GM23338 (cell line): ENCODE measurements at regions not wholly inside any gene's neighbourhood (a gene's known extent, or its start where the extent isn't known, plus 50 kb on each side); places are given as distances from the start of the nearest gene placed in this dataset.

ENCODE experiments used
- ATAC-seq: fragments of 200-7000 bp; cut with Tn5 transposase; 3 replicates; pipeline ENCODE4 v1.9.1; 2020
- DNase-seq: peaks from one replicate; pipeline ENCODE4 v3.0.0-alpha.2; 2015; ENCODE audit warnings: low spot score
- H2AFZ ChIP-seq: fragments of 200-600 bp; sonication (generic); 2 replicates; pipeline ENCODE4 v1.8.0; 2016; ENCODE audit warnings: antibody characterized with exemption, mild to moderate bottlenecking, moderate library complexity
- H3F3A ChIP-seq: fragments of 200-600 bp; sonication (generic); replicated peaks from 2 replicates; pipeline ENCODE4 v1.8.0; 2017; ENCODE audit warnings: antibody characterized with exemption, mixed run types, low read depth
- H3K27ac ChIP-seq: fragments of 200-600 bp; sonication (generic); 2 replicates; pipeline ENCODE4 v1.6.1; 2016; ENCODE audit warnings: low read depth
- H3K27me3 ChIP-seq: fragments of 200-600 bp; sonication (generic); 2 replicates; pipeline ENCODE4 v1.8.0; 2016; ENCODE audit warnings: mild to moderate bottlenecking, mixed run types, moderate library complexity; ENCODE audit not compliant: insufficient read depth
- H3K36me3 ChIP-seq: fragments of 200-600 bp; sonication (generic); 2 replicates; pipeline ENCODE4 v1.8.0; 2016; ENCODE audit warnings: mild to moderate bottlenecking; ENCODE audit not compliant: insufficient read depth
- H3K4me1 ChIP-seq: fragments of 200-600 bp; sonication (generic); 2 replicates; pipeline ENCODE4 v1.8.0; 2016; ENCODE audit warnings: mild to moderate bottlenecking, moderate library complexity; ENCODE audit not compliant: insufficient read depth
- H3K4me2 ChIP-seq: fragments of 200-600 bp; sonication (generic); 2 replicates; pipeline ENCODE4 v1.7.1; 2017; ENCODE audit warnings: mixed run types
- H3K4me3 ChIP-seq: fragments of 200-600 bp; sonication (generic); 2 replicates; pipeline ENCODE4 v1.6.1; 2016; ENCODE audit warnings: mixed run types
- H3K79me2 ChIP-seq: fragments of 200-600 bp; sonication (generic); replicated peaks from 2 replicates; pipeline ENCODE4 v1.8.0; 2017; ENCODE audit warnings: mild to moderate bottlenecking; ENCODE audit not compliant: insufficient read depth
- H3K9me2 ChIP-seq: fragments of 200-600 bp; sonication (generic); 2 replicates; pipeline ENCODE4 v1.8.0; 2017; ENCODE audit not compliant: insufficient read depth
- H4K20me1 ChIP-seq: fragments of 200-600 bp; sonication (generic); replicated peaks from 2 replicates; pipeline ENCODE4 v1.8.0; 2017; ENCODE audit warnings: mild to moderate bottlenecking; ENCODE audit not compliant: insufficient read depth
- H3K27ac Mint-ChIP-seq: 2 replicates; pipeline ENCODE4 v1.8.0; 2020; ENCODE audit warnings: inconsistent platforms, mild to moderate bottlenecking, moderate library complexity, mixed read lengths
- H3K27me3 Mint-ChIP-seq: 3 replicates; pipeline ENCODE4 v1.8.0; 2022; ENCODE audit warnings: low read depth, mild to moderate bottlenecking, moderate library complexity, mixed read lengths, inconsistent platforms; ENCODE audit not compliant: insufficient read depth, poor library complexity
- H3K36me3 Mint-ChIP-seq: 3 replicates; pipeline ENCODE4 v1.8.0; 2021; ENCODE audit warnings: low read depth, mild to moderate bottlenecking, inconsistent platforms, moderate library complexity, mixed read lengths
- H3K4me1 Mint-ChIP-seq: 3 replicates; pipeline ENCODE4 v1.8.0; 2020; ENCODE audit warnings: mild to moderate bottlenecking, inconsistent platforms, mixed read lengths
- H3K4me3 Mint-ChIP-seq: 3 replicates; pipeline ENCODE4 v1.8.0; 2021; ENCODE audit warnings: moderate library complexity, mild to moderate bottlenecking, inconsistent platforms, mixed read lengths
- H3K9me3 Mint-ChIP-seq: 3 replicates; pipeline ENCODE4 v1.8.0; 2020; ENCODE audit warnings: moderate library complexity, mild to moderate bottlenecking, inconsistent platforms, mixed read lengths
- CREB1 ChIP-seq: fragments of 250-450 bp; sonication (Bioruptor Pico); IDR thresholded peaks from 2 replicates; pipeline ENCODE4 v1.5.0; 2020; ENCODE audit warnings: low read depth, mild to moderate bottlenecking, moderate library complexity
- ETS1 ChIP-seq: IDR thresholded peaks from 2 replicates; pipeline ENCODE4 v1.6.1; 2016; ENCODE audit warnings: antibody characterized with exemption
- EZH2 ChIP-seq: fragments of 200-600 bp; sonication (generic); IDR thresholded peaks from one replicate; pipeline ENCODE4 v1.8.0; 2017; ENCODE audit warnings: antibody characterized with exemption, mild to moderate bottlenecking, low read depth; ENCODE audit not compliant: unreplicated experiment
- EZH2phosphoT487 ChIP-seq: fragments of 200-600 bp; sonication (generic); IDR thresholded peaks from one replicate; pipeline ENCODE4 v1.8.1; 2018; ENCODE audit warnings: antibody characterized with exemption; ENCODE audit not compliant: unreplicated experiment
- JUNB ChIP-seq: IDR thresholded peaks from one replicate; pipeline ENCODE4 v1.6.1; 2016; ENCODE audit warnings: antibody characterized with exemption; ENCODE audit not compliant: unreplicated experiment
- NANOG ChIP-seq: IDR thresholded peaks from 2 replicates; pipeline ENCODE4 v1.6.1; 2016; ENCODE audit warnings: antibody characterized with exemption, borderline replicate concordance
- POLR2AphosphoS5 ChIP-seq: IDR thresholded peaks from 2 replicates; pipeline ENCODE4 v1.6.1; 2016; ENCODE audit warnings: antibody characterized with exemption, low read depth
- REST ChIP-seq: IDR thresholded peaks from one replicate; pipeline ENCODE4 v1.6.1; 2018; ENCODE audit warnings: antibody characterized with exemption; ENCODE audit not compliant: unreplicated experiment
- STAT1 ChIP-seq: IDR thresholded peaks from one replicate; pipeline ENCODE4 v1.6.1; 2016; ENCODE audit warnings: antibody characterized with exemption; ENCODE audit not compliant: unreplicated experiment
- ZNF114 ChIP-seq: fragments of 250-450 bp; sonication (Bioruptor Pico); IDR thresholded peaks from 2 replicates; pipeline ENCODE4 v1.5.0; 2020; ENCODE audit warnings: mild to moderate bottlenecking, moderate library complexity
- ZNF331 ChIP-seq: fragments of 250-450 bp; sonication (Bioruptor Pico); IDR thresholded peaks from 2 replicates; pipeline ENCODE4 v1.5.0; 2020; ENCODE audit warnings: low read depth, mild to moderate bottlenecking, moderate library complexity
- ZNF462 ChIP-seq: fragments of 250-450 bp; sonication (Bioruptor Pico); IDR thresholded peaks from 2 replicates; pipeline ENCODE4 v1.5.0; 2020; ENCODE audit warnings: mild to moderate bottlenecking, moderate library complexity
- TF ChIP-seq, protein P1 (sequence below), 2 experiments: fragments of 200-600 bp in 1 of 2; sonication (generic) in 1 of 2; conservative IDR thresholded peaks; 2 replicates each; pipeline versions ENCODE4 v1.5.1 to v1.6.1; 2016 to 2017; ENCODE audit warnings: antibody characterized with exemption in 2 of 2, low read depth in 2 of 2, mild to moderate bottlenecking in 2 of 2, moderate library complexity in 1 of 2

DNA sequence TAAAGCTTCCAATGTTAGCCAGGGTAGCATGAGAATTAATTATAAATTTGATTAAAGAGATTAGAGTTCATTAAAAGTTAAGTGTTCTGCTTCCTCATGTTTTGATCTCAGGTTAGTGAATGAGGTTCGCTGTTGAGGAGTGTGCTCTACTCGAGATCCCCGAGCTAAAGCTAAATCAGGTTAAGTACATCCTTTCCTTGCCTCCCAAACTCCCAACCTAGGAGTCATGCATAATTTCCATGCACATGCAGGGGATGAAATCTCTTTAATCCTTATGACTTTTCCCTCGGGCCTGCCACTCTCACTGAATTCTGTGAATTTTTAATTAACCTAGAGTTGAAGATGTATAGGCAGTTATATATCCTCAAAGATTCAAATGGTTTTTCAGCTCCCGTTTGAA lies 156.1 kb upstream of the NCK2 start:
- no peaks in the 10 kb centered on the region for H3F3A ChIP-seq
- Mint-ChIP-seq H3K9me3 (peaks cover 20% of the 10 kb centered on the region), H3K36me3 (peaks cover 9% of the 10 kb centered on the region), H3K27ac (no peak overlapping the region), H3K4me1 (peaks cover 15% of the 10 kb centered on the region), H3K4me3 (no peak overlapping the region), H3K27me3 (peaks cover 3% of the 10 kb centered on the region)
- H4K20me1 ChIP-seq = no peaks in the 10 kb centered on the region; the same call in 1 of the 2 replicates
- H2AFZ ChIP-seq = no peak overlapping the region
- no peaks in the 10 kb centered on the region for H3K36me3 ChIP-seq
- TF ChIP-seq JUNB (no peak), EZH2 (no peak), ETS1 (no peak), ZNF462 (no peak), REST (no peak), NANOG (no peak), STAT1 (no peak), POLR2AphosphoS5 (no peak), CREB1 (CRISPR knock-in tag) (no peak), EZH2phosphoT487 (no peak), ZNF331 (CRISPR knock-in tag) (no peak), ZNF114 (no peak)
- TF ChIP-seq, protein P1, sequence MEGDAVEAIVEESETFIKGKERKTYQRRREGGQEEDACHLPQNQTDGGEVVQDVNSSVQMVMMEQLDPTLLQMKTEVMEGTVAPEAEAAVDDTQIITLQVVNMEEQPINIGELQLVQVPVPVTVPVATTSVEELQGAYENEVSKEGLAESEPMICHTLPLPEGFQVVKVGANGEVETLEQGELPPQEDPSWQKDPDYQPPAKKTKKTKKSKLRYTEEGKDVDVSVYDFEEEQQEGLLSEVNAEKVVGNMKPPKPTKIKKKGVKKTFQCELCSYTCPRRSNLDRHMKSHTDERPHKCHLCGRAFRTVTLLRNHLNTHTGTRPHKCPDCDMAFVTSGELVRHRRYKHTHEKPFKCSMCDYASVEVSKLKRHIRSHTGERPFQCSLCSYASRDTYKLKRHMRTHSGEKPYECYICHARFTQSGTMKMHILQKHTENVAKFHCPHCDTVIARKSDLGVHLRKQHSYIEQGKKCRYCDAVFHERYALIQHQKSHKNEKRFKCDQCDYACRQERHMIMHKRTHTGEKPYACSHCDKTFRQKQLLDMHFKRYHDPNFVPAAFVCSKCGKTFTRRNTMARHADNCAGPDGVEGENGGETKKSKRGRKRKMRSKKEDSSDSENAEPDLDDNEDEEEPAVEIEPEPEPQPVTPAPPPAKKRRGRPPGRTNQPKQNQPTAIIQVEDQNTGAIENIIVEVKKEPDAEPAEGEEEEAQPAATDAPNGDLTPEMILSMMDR (conservative IDR thresholded peaks at IDR 0.05; ENCODE audit: low read depth in 2 of 2) = no peak
- 0 out of 2 replicates have a peak, but pooled peaks cover 9% of the 10 kb centered on the region for H3K9me2 ChIP-seq
- DNase-seq (no peak), ATAC-seq (no peak)
- no peaks in the 10 kb centered on the region for H3K79me2 ChIP-seq
- no peaks in the 10 kb centered on the region for H3K27me3 ChIP-seq
- peaks cover 7% of the 10 kb centered on the region; the same call in 1 of the 2 replicates for H3K4me1 ChIP-seq
- no peak overlapping the region for H3K4me3 ChIP-seq
- no peak overlapping the region for H3K4me2 ChIP-seq
- no peak overlapping the region for H3K27ac ChIP-seq
